ENCODE measurements at regions not wholly inside any gene's neighbourhood (a gene's known extent, or its start where the extent isn't known, plus 50 kb on each side); places are given as distances from the start of the nearest gene placed in this dataset.

- DNase-seq = no peak
These were observed 1237.5 kb downstream of the ZPLD1 start for GRCh38 chr3:103672346-103672745.

GRCh38 chr3:103684904-103685303, 1250.1 kb downstream of the ZPLD1 start:
- no peak for DNase-seq

DNA sequence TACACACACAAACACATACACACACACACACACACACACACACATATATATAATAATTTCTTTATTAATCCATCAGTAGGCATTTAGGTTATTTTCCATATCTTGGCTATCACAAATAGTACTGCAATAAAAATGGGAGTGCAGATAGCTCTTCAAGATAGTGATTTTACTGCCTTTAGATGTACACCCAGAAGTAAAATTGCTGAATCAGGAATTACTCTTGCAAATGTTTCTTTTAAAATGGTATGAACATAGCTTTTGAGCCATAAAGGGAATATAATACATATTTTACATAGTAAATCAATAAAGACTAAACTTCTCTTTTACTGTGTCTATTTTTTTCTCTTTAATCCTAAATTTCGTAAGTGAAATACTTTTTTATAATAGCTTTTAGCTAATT, 1251.1 kb downstream of the ZPLD1 start:
- DNase-seq = no peak

- no peak for DNase-seq
These were observed 1255.7 kb downstream of the ZPLD1 start for GRCh38 chr3:103690536-103690935.

DNA sequence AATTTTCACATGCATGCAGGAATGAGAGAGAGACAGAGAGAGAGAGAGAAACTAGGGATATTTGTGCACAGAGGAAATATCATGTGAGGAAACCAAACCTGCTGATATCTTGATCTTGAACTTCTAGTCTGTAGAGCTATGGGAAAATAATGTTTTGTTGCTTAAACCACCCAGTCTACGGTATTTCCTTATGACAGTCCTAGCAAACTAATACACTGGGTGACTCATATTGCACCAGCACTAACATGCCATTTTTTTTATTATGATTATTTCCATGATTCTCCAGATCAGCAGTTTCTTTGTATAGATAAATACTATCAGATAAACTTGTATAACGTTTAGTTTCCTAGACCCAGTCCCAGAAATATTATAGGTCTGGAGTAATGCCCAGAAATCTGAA, 1259.0 kb downstream of the ZPLD1 start:
- no peak for DNase-seq

GRCh38 chr3:103698646-103699045, 1263.8 kb downstream of the ZPLD1 start:
- DNase-seq = no peak

DNA sequence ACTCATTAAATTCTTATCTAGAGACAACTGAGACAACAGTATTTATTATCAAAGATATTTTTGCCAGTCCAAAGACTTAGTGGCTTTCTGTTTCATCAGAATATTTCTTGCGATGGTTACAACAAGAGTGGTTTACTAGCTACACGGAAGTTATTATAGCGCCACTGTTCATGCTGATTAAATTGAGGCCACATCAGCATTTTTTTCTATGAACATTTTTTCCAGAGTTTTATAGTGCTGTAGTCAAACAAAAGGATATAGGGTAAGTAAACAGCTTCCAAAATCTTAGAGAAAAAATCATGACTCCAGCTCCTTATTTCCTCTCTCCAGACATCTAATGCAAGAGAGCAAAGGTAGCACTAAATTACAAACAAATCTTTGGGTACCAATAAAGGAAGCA, 1264.4 kb downstream of the ZPLD1 start:
- DNase-seq = no peak

DNA sequence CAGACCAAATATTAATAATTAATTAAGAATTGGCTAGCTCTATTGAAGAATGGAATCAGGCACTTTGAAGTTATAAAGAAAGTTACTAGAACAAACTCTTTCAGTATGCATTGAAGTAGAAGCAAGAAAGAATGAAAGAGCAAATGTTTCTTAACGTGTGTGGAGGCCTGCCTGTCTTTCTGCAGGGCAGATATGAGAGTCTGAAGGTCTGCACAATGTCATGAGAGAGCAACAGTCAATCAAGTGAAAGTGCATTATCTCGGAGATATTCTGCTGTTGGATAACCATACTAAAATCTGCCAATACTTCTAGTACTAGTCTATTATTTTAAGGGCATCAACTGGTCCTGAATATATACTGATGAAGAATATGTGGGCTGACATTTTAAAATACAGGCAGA, 1270.8 kb downstream of the ZPLD1 start:
- no peak for DNase-seq

GRCh38 chr3:103706671-103707070, 1271.9 kb downstream of the ZPLD1 start:
- no peak for DNase-seq

DNA sequence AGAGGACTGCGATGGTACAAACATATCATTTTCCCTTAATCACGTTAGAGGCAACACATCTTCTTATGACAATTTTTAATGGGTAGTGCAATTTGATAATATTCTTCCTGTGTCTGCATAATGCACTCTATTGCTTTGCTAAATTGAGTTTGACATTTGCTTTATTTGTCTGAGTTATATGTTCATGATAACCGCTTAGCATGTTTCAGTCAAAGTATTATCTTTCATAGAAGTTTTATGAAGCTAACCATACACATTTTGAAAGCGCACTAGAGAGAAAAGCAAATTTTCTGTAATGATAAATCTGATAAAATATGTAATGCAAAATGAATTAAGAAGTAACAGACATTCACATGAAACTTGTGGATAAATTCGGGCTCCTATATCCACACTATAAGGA, 1276.9 kb downstream of the ZPLD1 start:
- no peak for DNase-seq

DNA sequence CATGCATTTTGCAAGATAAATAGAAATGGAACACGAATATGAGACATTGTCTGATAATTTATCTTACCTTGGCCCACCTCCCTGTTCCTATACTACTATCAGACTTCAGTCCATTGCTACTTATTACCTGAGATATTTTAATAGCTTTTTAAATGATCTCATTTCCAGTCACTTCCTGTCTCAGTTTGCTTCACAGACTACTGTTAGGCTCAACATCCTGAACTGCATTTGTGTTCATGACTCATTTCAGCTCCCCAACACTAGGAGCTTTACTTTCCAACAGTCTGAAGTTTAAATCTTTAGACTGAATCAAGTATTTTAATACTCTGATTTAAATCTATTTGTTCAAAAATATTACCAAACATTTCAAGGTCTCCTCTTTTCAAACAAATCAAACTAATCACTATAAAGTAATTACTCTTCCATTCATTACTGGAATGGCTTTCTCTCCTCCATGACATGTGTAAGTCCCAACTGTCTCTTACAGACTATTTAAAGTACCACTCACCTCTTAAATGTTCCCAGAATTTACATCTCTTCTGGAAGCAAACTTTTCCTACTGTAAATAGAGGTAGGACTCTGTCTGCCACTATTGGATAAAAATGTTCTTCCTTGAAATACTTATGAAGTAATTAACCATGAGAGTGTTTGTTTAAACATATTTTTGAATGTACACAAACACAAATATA, 1277.6 kb downstream of the ZPLD1 start:
- no peak for DNase-seq

DNA sequence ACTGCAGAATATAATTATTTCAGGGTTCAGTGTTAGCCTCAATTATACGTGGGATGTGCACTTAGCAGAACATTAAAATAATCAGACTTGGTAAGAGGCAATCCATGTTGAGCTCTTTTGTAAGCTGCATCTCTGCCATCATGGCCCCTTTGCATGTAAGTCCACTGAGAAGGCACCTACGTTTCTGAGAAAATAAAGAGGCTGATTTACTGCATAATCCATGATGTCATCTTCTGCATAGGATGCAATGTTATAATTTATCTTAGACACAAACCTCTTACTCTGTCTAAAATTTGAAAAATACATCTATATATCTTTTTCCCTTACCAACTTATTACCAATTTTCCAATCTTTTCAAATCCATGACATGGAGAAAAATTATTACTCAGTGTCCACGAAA, 1294.7 kb downstream of the ZPLD1 start:
- DNase-seq = no peak

DNA sequence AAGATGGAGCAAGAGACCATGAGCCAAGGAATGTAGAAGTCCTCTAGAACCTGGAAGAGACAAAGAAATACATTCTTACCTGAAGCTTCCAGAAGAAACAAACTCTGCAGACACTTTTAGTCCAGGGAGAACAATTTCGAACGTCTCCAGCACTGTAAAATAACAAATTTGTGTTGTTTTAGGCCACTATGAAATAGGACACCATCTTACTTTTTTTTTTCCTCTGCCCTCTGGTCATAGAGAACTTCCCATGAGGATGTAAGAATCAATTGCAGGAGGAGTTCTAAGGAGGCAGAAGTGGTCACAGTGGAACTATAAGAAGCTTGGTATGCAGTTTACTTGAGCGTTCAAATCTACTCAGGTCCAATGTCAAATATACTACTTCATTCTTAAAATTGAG, 1295.9 kb downstream of the ZPLD1 start:
- no peak for DNase-seq

DNA sequence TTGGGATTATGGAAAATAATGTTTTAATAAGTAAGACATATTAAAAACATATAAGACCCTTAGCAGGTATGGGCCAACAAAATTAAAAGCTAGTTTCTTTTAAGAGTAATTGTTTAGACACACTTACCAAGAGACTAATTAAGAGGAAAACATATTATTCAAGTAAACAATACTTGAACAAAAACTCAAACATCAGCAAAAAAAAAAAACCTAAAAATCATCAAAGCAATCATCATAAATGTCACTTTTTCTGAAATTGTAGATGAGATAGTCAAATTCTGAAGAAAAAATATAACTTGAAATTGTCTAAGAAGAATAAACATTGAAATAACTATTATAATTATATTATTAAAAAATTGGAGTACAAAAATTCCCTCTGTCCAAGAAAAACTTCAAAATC, 1318.2 kb downstream of the ZPLD1 start:
- DNase-seq = no peak

DNA sequence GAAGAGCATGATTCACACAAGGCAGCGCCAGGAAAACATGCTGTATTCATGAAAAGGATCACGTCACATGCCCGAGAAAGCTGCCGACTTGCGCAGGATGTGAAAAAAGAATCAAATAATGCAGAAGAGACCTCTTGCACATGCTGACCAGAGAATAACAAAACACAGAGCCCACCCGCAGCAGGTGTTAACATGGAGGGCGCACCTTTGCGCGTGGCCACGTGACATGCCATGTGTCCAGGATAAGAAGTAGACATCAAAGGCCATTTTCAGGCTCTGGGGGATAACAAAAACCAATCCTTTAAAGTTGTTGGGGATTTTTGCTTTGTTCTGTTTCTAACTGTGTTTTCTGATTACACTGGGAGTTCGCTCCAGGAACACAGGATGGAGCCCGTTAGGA, 1332.8 kb downstream of the ZPLD1 start:
- no peak for DNase-seq

DNA sequence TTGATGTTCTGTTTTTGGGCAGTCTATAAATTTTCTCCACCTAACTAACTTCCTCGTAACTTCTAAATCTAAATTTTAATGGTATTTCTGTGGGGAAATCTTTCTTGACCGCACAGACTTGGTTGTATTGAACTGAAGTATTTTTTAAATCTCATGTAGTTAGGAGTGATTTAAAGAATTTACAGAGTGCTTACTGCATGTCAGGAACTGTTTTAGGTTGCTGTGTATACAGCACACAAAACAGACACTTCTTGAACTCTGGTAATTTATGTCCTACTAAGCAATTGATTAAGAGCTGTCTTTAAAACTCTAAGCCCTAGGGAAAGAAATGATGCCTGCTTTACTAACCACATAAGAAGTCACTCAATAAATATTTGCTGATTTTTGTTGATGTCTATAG, 1350.2 kb downstream of the ZPLD1 start:
- no peak for DNase-seq

- no peak for DNase-seq
These were observed 1350.7 kb downstream of the ZPLD1 start for GRCh38 chr3:103785537-103785936.

GRCh38 chr3:103786296-103786695, 1351.5 kb downstream of the ZPLD1 start:
- DNase-seq = no peak

- DNase-seq = no peak
These were observed 1352.5 kb downstream of the ZPLD1 start for GRCh38 chr3:103787164-103787871.

DNA sequence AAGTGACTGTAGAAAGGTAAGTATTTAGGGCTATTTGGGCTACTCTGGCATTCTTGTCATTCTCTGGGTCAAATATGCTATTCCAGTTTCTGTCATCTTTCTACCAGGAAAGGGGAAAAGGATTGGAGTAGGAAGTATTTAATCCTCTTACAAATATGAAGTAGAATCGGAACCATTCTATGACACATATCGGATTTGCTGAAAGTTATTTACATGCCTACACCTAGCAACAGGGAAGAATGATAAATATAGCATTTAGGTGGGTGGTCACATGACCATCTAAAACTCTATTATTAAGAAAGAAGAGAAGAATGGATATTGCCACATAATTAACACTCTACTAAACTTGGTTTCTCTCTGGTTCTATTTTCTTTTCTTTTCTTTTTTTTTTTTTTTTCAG, 1353.1 kb downstream of the ZPLD1 start:
- DNase-seq = no peak

DNA sequence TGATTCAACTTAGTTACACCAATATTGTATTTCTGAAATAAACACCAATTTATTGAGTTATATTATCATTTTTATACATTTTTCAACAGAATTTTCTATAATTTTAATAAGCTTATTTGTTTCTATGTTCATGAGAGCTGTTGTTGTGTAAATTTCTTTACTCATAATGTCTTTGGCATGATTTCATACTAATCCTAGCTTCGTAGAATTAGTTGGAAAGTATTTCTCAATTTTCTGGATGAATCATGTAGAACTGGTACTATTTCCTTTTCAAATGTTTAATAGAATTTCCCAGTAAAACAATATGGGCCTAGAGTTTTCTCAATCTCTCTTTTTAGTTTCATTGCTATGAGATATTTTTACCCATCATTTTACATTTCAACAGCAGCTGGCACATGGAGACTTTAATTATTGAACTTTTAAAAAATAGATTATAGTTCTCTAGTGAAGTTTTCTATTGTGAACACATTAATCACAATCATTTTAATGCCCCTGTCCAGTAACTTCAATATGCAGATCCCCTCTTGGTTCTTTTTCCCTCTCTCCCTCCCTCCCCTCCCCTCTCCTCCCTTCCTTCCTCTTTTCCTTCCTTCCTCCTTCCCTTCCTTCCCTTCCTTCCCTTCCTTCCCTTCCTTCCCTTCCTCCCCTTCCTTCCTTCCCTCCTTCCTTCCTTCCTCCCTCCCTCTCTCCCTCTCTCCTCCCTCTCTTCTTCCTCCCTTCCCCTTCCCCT, 1357.1 kb downstream of the ZPLD1 start:
- DNase-seq = no peak

DNA sequence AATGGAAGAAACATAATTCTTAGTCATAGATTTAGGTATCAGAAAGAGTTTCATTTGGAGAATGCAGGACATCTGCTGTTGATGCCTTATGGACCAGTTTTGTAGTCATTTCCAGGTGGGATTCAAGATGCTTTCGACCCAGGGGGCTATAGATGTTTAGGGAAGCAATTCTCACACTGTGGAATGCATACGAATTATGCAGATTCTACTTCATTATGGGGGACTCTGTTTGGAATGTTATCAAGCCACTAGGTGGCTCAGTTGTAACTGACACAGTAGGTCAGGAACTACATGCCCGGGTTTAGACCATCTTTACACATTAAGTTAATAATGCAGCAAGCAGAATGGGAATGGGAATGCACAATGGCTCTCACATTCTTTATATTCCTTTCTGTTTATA, 1359.8 kb downstream of the ZPLD1 start:
- no peak for DNase-seq

- DNase-seq = no peak
These were observed 1361.3 kb downstream of the ZPLD1 start for GRCh38 chr3:103796068-103796467.

DNA sequence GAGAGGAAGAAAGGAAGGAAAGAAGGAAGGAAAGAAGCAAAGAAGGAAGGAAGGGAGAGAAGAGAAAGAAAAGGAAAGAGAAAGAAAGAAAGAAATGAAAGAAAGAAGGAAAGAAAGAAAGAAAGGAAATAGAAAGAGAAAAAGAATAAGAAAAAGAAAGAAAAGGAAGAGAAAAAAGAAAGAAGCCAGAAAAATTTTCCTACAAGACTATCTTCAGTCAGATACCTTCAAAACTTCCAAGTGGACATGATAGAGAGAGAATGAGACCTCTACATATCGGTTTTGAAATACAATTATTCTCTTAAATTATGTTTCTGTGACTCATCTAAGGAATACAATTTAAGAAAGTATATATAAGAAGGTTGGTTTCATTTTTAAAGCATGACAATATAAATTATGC, 1369.0 kb downstream of the ZPLD1 start:
- no peak for DNase-seq

Data from stimulated activated CD4-positive, alpha-beta T cell treated with anti-CD3 and anti-CD28 coated beads, Interleukin-1b, Interleukin-23, amount 100 ng/mL, for 48 hours (primary cell).